Breast epithelium (tissue), 3 donors: ENCODE measurements at regions not wholly inside any gene's neighbourhood (a gene's known extent, or its start where the extent isn't known, plus 50 kb on each side); places are given as distances from the start of the nearest gene placed in this dataset.

ENCODE experiments used
- POLR2AphosphoS5 ChIP-seq, 3 donors: sonication (generic); formaldehyde crosslinking; IDR thresholded peaks; one replicate each; pipeline ENCODE4 v1.6.1; 2017; ENCODE audit warnings: antibody characterized with exemption in 3 of 3
- TF ChIP-seq, protein P1 (sequence below), 3 donors: fragments of 450-650 bp; IDR thresholded peaks; one replicate each; pipeline ENCODE4 v1.5.1; 2016 to 2017; ENCODE audit warnings: antibody characterized with exemption in 3 of 3, mild to moderate bottlenecking in 3 of 3, moderate library complexity in 3 of 3

DNA sequence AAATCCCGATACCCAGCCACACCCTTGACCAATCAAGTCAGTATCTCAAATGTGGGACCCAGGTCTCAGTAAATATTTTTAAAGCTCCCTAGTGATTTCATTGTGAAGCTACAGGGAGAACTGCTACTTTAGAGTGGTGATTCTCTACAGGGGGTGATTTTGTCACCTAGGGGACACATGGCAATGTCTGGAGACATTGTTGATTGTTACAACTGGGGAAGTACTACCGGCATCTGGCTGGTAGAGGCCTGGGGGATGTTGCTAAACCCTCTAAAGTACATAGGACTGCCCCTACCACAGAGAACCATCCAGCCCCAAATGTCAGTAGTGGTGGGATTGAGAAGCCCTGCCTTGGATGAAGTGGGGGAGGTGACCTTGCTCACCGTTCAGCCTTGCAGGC is 152.9 kb downstream of the RPS24 start:
- TF ChIP-seq, protein P1, sequence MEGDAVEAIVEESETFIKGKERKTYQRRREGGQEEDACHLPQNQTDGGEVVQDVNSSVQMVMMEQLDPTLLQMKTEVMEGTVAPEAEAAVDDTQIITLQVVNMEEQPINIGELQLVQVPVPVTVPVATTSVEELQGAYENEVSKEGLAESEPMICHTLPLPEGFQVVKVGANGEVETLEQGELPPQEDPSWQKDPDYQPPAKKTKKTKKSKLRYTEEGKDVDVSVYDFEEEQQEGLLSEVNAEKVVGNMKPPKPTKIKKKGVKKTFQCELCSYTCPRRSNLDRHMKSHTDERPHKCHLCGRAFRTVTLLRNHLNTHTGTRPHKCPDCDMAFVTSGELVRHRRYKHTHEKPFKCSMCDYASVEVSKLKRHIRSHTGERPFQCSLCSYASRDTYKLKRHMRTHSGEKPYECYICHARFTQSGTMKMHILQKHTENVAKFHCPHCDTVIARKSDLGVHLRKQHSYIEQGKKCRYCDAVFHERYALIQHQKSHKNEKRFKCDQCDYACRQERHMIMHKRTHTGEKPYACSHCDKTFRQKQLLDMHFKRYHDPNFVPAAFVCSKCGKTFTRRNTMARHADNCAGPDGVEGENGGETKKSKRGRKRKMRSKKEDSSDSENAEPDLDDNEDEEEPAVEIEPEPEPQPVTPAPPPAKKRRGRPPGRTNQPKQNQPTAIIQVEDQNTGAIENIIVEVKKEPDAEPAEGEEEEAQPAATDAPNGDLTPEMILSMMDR (IDR thresholded peaks at IDR 0.05), result no peak
- no peak for TF ChIP-seq POLR2AphosphoS5 (IDR thresholded peaks at IDR 0.05)
